ENCODE measurements at regions not wholly inside any gene's neighbourhood (a gene's known extent, or its start where the extent isn't known, plus 50 kb on each side); places are given as distances from the start of the nearest gene placed in this dataset.

GRCh38 chr4:127188847-127189246 lies 443.9 kb upstream of the INTU start:
- TF ChIP-seq CTCF (IDR thresholded peaks at IDR 0.05) = no peak
- no peak for TF ChIP-seq ZFX (IDR thresholded peaks at IDR 0.05; ENCODE audit: borderline replicate concordance)

Measured in 22Rv1 (cell line).